Esophagus mucosa (tissue), 1 donor: ENCODE measurements at regions not wholly inside any gene's neighbourhood (a gene's known extent, or its start where the extent isn't known, plus 50 kb on each side); places are given as distances from the start of the nearest gene placed in this dataset.
"Not testable (repeated sequence)": the region's sequence is repeated elsewhere in the genome, so short reads cannot be mapped to it uniquely, and the experiment has no call there.

Experiments used
- ATAC-seq: fragments of 200-7000 bp; cut with Tn5 transposase; one replicate; pipeline ENCODE4 v1.9.1; 2020
- donor health status: DM: yes; HTN: yes; CAD: no.

DNA sequence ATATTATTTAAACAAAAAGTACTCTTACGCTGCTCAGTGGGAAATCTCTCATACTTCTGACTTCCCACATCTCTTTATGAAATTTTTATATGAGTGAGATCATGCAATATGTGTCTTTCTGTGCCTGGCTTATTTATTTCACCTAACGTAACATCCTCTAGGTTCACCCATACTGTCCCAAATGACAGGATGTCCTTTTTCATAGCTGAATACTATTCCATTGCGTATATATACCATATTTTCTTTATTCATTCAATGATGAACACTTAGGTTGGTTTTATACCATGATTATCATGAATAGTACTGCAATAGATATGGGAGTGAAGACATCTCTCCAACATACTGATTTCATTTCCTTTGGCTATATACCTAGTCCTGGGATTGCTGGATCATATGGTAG, 57.8 kb upstream of the TPP2 start:
- ATAC-seq: no peak

DNA sequence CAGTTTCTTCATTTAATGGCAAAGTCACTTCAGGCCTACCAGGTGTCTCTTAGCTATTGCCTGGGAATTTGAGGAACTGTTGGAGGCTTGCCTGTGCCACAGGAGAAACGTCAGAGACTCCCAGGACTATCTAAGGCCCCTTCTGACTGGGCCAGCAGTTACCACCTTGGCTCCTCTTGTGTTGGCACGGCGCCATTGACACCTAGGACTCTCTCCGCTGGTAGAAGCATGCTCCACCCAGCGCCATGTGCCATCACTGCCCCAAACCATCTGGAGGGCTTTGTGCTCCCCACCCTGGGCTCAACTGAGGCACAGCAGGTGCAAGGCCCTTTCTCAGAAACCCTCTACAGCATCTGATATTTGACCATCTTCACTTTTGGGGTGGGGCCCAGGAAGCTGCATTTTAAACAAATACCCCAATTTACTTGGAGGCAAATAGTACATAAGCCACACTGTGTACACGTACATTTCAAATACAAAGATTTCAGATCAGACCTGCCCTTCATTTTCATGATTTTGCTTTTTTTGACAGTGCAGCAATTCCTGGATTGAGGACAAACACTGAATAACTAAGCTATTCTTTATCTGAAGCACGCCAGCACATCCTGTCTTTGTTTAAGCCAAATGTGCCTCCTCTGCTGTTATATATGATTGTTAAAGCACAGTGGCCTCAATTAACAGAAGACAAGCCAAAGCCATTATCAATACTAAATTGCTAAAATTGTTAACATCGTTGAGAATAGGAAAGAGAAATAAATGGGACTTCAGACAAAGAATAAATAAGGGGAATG, 59.9 kb upstream of the TPP2 start:
- ATAC-seq: no peak

DNA sequence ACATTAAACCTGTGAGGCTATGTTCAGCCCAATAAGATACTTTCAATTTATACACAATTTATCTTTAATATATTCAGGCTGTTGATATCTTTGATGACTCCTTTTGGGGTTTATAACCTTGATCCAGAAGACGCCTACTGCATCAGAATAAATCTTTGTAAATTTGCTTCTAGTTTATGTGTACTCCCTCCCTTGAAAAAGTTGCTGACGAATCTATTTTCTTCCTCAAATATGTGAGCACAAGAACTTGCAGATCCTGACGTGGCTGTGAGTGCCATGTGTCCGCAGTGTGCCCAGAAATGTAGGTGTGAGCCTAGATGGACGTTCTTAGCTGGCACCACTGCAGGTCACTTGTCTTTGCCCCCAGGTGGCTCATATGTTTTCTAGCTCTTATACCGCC, 60.6 kb upstream of the TPP2 start:
- no peak for ATAC-seq

DNA sequence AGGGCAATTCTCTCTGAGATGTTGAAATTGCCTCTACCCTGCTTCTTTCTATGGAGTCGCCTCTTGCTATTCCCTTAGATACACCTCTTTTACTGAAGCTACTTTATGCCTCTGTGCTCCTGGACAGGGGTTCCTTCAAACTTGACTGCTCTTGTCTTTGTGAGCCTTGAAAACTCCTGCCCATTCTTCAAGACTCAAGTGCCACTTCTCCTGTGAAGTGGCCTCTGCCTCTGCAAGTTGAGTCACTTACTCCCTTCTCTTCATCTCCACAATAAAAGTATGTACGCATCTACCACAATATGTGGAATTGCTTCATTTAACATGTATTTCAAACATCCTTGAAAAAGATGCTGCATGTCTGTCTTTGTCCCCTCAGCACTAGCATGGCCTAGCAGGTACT, 66.0 kb upstream of the TPP2 start:
- ATAC-seq: no peak

DNA sequence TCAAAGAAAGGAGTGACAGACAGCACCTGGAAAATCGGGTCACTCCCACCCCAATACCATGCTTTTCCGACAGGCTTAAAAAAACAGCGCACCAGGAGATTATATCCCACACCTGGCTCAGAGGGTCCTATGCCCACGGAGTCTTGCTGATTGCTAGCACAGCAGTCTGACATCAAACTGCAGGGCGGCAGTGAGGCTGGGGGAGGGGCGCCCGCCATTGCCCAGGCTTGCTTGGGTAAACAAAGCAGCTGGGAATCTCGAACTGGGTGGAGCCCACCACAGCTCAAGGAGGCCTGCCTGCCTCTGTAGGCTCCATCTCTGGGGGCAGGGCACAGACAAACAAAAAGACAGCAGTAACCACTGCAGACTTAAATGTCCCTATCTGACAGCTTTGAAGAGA, 74.5 kb upstream of the TPP2 start:
- not testable (repeated sequence) for ATAC-seq

DNA sequence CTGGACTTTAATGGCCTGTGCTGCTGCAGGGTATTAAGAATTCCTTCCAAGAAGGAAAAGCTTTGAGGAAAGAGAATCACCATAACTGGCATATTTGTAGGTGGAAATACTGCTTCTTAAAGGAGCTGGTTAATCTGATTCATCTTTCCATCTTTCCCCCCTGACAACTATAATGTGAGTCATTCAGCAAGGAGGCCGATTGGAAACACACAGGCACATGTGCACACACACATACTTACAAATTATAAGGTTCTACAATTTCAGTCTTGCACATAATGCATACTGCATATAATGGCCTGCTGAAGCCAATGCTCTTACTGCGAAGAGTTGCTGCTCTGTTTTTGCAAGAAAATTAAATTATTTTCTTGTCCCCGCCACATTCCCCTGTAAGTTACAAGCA, 78.8 kb upstream of the TPP2 start:
- no peak for ATAC-seq

DNA sequence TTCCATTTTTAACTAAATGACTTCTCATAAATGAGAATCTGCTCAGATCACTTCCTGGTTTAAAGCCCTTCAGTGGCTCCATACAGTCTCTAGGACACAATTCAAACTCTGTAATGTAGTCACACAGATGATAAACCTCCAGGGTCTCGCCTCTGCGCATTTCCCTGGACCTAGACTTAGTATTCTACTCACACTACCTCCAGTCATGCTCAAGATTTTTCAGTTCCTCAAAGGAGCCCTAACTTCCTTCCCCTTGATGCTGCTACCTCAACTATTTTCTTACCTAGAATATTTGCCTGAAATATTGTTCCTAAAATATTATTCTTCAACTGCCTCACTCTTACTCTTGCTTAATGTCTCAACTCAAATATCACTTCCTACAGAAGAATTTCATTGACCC, 86.7 kb upstream of the TPP2 start:
- no peak for ATAC-seq

DNA sequence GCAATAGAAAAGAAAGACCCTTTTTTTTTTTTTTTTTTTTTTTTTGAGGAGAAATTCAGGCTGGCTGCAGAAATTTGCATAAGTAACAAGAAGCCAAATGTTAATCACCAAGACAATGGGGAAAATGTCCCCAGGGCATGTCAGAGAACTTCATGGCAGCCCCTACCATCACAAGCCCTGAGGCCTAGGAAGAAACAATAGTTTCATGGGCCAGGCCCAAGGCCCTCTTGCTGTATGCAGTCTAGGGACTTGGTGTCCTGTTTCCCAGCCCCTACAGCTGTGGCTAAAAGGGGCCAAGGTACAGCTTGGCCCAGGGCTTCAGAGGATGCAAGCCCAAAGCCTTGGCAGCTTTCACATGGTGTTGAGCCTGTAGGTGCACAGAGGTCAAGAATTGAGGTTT, 88.4 kb upstream of the TPP2 start:
- ATAC-seq: no peak

DNA sequence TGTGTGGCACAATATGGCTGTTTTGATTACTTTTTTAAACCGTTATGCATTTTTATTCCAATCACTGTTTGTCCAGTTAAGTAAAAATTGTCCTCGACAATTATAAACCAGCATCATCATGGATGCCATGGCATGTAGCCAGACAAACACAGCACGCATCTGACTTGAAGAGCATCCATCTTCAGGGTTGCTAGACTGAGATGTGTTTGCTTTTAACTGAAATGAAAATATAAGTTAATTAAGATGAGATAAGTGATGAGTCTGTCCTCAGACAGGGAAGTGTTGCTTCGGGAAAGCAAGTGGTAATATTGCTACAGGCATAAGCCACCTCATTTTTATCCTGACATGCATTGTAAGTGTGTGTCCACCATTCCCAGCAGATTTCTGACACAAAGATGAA, 92.8 kb upstream of the TPP2 start:
- no peak for ATAC-seq

DNA sequence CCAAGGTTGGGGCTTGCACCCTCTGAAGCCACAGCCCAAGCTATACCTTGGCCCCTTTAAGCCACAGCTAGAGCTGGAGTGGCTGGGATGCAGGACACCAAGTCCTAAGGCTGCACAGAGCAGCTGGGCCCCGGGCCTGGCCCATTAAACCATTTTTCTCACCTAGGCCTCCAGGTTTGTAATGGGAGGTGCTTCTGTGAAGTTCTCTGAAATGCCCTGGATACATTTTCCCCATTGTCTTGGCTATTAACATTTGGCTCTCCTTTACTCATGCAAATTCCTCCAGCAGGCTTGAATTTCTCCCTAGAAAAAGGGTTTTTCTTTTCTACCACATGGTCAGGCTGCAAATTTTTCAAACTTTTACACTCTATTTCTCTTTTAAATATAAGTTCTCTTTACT, 93.8 kb upstream of the FGF14 start:
- no peak for ATAC-seq

DNA sequence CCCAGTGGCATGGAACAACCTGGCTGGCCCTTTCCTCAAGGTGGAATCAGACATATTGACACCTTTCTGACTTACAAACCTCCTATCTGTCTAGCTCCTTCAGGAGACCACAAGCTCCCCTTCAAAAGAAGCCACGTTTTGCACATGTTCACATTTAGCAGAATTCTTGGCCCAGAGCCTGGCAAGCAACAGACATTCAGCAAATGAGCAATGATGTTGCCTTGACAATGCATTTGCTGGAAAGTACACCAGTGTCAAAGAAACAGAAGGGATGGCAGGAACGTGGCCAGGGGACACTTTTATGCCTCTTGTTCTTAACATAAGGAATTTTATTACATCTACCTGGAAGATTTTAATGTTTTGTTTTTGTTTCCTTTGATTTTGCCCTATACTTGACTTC, 85.5 kb upstream of the FGF14 start:
- ATAC-seq: no peak

DNA sequence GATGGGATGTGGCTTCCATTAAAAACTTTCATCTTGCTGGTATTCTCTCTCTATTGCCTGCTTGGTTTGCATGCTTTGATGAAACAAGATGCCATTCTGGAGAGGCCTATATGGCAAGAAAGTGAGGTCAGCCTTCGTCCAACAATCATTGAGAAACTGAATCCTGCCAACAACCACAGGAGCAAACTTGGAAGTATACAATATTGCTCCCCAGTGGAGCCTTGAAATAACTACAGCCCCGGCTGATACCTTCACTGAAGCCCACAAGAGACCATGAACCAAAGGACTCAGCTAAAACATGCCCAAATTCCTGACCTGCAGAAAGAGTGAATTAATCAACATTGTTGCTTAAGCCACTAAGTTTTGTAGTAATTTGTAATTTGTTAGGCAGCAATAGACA, 82.5 kb upstream of the FGF14 start:
- no peak for ATAC-seq

DNA sequence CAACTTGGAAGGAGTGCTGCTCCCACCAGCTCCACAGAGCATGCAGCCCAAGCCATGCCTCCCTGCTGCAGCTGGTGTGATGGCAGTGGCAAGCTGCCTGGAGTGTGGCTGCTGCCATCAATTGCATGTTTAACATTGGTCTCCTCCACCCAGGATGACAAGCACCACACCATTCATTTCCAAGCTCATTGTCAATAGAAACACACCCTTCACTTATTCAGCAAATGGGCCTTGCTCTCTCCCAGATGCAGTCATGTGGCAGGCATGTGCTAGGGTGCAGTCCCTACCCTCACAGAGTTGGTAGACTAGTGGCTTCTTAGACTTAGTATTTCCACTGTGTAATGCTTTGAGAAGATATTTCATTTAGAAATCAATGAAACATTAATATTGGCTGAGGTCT, 70.8 kb upstream of the FGF14 start:
- peak; percentile 65 for ATAC-seq

DNA sequence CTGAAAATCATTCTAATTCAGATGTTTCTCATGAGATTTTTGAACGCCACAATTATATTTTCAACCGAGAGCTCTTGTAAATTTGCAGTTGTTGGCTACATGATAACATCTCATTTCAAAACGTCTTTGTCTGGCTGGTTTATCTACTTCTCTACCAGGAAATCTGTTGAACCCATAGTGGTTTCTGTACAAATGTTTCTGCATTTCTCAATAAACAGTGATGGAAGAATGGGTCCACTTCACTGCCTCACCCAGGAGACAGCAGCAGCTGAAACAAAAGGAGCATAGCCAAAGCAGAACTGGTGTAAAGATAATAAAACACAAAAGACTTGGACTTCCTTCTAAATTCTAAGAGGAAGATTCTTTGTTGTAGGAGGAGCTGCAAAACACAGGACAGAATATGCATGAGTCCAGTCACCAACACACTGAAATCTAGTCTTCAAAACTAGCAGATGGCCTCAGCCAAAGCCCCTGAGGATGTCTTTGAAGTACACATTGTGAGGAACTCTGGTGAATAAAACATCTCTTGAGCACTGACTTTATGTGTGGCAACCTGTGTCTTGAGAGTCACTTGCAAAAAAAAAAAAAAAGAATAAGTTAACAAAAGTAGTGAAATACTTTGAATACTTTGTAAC, 68.6 kb upstream of the FGF14 start:
- no peak for ATAC-seq

DNA sequence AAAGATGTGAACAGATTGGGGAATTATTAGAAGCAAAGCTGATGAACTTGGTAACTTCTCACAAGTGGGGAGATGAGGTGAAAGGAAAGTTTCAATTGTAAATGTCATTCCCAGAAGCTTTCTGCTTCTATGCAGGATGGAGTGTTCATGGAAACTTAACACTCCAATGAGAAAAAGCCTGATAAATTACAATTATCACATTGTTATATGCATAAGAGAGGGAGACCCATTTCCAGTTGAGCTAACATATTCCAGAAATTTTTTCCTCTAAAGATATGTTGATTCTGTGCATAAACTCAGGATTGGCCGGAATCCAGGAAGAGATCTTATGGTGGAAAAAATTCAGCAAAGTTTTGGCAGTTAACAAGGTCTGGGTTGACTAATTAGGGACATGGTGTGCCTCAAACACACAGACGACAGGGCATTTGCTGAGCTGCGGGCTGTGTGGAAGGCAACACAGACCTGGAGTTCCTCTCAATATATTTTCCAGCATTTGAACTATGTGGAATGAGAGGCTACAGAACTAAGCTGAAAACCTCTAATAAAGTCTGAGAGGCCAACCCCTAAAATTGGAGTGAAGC, 64.9 kb upstream of the FGF14 start:
- no peak for ATAC-seq

DNA sequence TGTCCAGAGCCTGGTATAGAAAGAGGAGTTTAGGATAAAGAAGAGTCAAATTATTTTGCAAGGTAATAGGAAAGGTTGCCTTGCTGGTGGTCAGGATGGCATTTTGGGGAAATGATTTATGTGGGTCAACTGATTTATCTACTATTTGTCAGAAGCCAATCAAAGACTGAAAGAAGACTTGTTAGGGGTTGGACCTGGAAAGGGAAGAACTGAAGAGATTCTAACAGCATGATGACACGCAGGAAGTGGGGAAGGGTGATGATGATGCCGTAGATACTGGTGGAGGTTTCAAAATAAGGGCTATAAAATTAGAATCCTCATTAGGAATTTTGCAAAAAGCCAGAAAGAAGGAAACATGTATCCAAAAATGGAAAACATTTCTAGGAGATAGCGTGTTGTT, 60.7 kb upstream of the FGF14 start:
- ATAC-seq: no peak

DNA sequence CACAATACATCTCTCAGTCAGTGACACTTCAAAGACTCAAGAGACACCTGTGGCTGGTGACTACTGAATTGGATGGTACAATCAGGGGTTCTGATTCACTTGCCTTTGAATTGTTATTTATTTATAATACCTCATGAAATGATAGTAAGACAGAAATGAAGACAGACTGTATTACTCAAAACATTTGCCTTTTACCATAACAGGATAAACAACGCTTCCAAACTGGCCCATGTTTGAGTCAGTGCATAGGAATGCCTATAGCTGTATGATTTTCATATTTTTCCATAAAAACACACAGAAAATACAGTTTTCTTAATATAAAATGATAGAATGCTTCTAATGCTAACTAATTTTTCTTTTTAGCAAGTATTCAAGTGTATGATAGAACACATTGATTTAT, 59.5 kb upstream of the FGF14 start:
- ATAC-seq: no peak

DNA sequence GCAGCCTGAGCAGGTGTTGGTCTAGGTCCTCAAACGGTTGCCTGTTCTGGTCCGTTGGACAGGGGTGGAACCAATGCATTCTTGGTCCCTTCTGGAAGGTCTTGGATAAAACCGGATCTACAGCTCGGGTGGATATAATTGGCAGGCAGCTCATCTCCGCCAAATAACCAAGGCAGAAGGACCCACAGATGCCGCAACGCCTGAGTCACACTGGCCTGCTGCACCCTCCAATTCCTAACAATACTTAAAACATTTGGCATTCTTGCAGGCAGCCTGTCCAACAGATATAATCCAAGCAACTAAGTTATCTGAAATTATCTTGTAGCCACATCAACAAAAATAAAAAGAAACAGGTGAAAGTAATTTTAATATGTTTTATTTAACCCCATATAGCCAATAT, 59.0 kb upstream of the FGF14 start:
- no peak for ATAC-seq

DNA sequence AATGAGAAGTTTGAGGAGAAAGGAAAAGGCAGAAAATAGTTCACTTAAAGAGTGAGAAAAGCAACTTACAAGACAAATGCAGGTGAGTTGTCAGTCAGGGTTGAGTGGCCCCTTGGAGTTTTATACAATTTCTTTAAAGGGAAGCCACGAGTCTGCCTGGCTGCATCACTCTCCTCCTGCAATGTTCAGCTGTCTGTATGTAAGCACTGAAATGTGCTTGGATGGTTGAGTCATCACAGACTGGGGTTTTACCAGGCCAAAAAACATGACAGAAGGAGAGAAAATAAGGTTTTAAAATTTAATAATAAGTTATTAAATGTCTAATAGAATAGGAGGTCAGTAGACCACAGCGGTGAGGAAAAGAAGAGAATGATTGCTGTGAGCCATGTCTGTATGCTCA, 51.0 kb upstream of the FGF14 start:
- ATAC-seq: no peak
